GM19438 (cell line): ENCODE measurements at regions not wholly inside any gene's neighbourhood (a gene's known extent, or its start where the extent isn't known, plus 50 kb on each side); places are given as distances from the start of the nearest gene placed in this dataset.
"Not testable (repeated sequence)": the region's sequence is repeated elsewhere in the genome, so short reads cannot be mapped to it uniquely, and the experiment has no call there.

Source experiments
- ATAC-seq: cut with Tn5 transposase; IDR thresholded peaks from one replicate; pipeline ENCODE4 v1.9.1; 2021; ENCODE audit warnings: low read depth; ENCODE audit not compliant: unreplicated experiment

GRCh38 chr17:77843255-77843895, 115.1 kb upstream of the TNRC6C start:
- not testable (repeated sequence) for ATAC-seq

GRCh38 chr17:77843896-77844295, 114.6 kb upstream of the TNRC6C start:
- ATAC-seq = no peak

- ATAC-seq = no peak
Observed at GRCh38 chr17:77844681-77845080, 113.8 kb upstream of the TNRC6C start.

GRCh38 chr17:77845541-77846225, 112.8 kb upstream of the TNRC6C start:
- no peak for ATAC-seq

- ATAC-seq = no peak
Observed at GRCh38 chr17:77846531-77847085, 111.9 kb upstream of the TNRC6C start.

GRCh38 chr17:77847221-77848085, 111.0 kb upstream of the TNRC6C start:
- ATAC-seq = no peak

GRCh38 chr17:77848257-77848656, 110.2 kb upstream of the TNRC6C start:
- ATAC-seq = no peak

GRCh38 chr17:77849239-77849638, 109.3 kb upstream of the TNRC6C start:
- ATAC-seq = no peak

GRCh38 chr17:77851921-77852320, 106.6 kb upstream of the TNRC6C start:
- ATAC-seq = no peak

GRCh38 chr17:77852731-77853130, 105.8 kb upstream of the TNRC6C start:
- no peak for ATAC-seq

- ATAC-seq = no peak
Observed at GRCh38 chr17:77853191-77853977, 105.1 kb upstream of the TNRC6C start.

- ATAC-seq = no peak
Observed at GRCh38 chr17:77854083-77854758, 104.3 kb upstream of the TNRC6C start.

GRCh38 chr17:77854759-77855745, 103.5 kb upstream of the TNRC6C start:
- no peak for ATAC-seq

- ATAC-seq = no peak
Observed at GRCh38 chr17:77856551-77857305, 101.8 kb upstream of the TNRC6C start.

GRCh38 chr17:77857306-77857555, 101.3 kb upstream of the TNRC6C start:
- no peak for ATAC-seq

GRCh38 chr17:77857613-77858012, 100.9 kb upstream of the TNRC6C start:
- no peak for ATAC-seq

GRCh38 chr17:77858291-77859034, 100.0 kb upstream of the TNRC6C start:
- no peak for ATAC-seq
